HEK293T (cell line): ENCODE measurements at regions not wholly inside any gene's neighbourhood (a gene's known extent, or its start where the extent isn't known, plus 50 kb on each side); places are given as distances from the start of the nearest gene placed in this dataset.

Source experiments
- CTCF ChIA-PET: fragments of 350-600 bp; formaldehyde crosslinking; extraction: SDS; loops from one replicate; lab custom pipeline; 2021; ENCODE audit warnings: antibody characterized with exemption, inconsistent platforms; lab: Yijun Ruan, JAX
- POLR2A ChIA-PET: fragments of 350-600 bp; formaldehyde crosslinking; extraction: SDS; loops from one replicate; lab custom pipeline; 2020; ENCODE audit warnings: antibody characterized with exemption, inconsistent platforms; lab: Yijun Ruan, JAX
- DNase-seq: peaks from one replicate; pipeline ENCODE4 v3.0.0; 2012; ENCODE audit warnings: mixed read lengths; ENCODE audit errors: extremely low spot score
- ARNT ChIP-seq: fragments of 450-650 bp; IDR thresholded peaks from 2 replicates; pipeline ENCODE4 v1.6.1; 2017; ENCODE audit warnings: mild to moderate bottlenecking
- BHLHE40 ChIP-seq: fragments of 450-650 bp; IDR thresholded peaks from 2 replicates; pipeline ENCODE4 v1.6.1; 2016; ENCODE audit warnings: mild to moderate bottlenecking, moderate library complexity, borderline replicate concordance
- CTBP1 ChIP-seq: fragments of 450-650 bp; IDR thresholded peaks from 2 replicates; pipeline ENCODE4 v1.6.1; 2016; ENCODE audit warnings: borderline replicate concordance
- ELF4 ChIP-seq: fragments of 450-650 bp; IDR thresholded peaks from 2 replicates; pipeline ENCODE4 v1.6.1; 2017; ENCODE audit warnings: antibody characterized with exemption
- FOXA1 ChIP-seq: fragments of 450-650 bp; IDR thresholded peaks from 2 replicates; pipeline ENCODE4 v1.6.1; 2016; ENCODE audit warnings: mild to moderate bottlenecking
- FOXK2 ChIP-seq: fragments of 450-650 bp; IDR thresholded peaks from 2 replicates; pipeline ENCODE4 v1.6.1; 2016; ENCODE audit warnings: mild to moderate bottlenecking
- FOXM1 ChIP-seq: fragments of 450-650 bp; IDR thresholded peaks from 2 replicates; pipeline ENCODE4 v1.6.1; 2017; ENCODE audit warnings: mild to moderate bottlenecking, borderline replicate concordance
- HDGF ChIP-seq: fragments of 450-650 bp; IDR thresholded peaks from 2 replicates; pipeline ENCODE4 v1.6.1; 2017; ENCODE audit warnings: antibody characterized with exemption, borderline replicate concordance
- L3MBTL2 ChIP-seq: fragments of 450-650 bp; conservative IDR thresholded peaks from 2 replicates; pipeline ENCODE4 v1.6.1; 2016; ENCODE audit warnings: mild to moderate bottlenecking
- LEF1 ChIP-seq: fragments of 450-650 bp; IDR thresholded peaks from 2 replicates; pipeline ENCODE4 v1.6.1; 2017; ENCODE audit warnings: mild to moderate bottlenecking, borderline replicate concordance
- NFRKB ChIP-seq: fragments of 450-650 bp; IDR thresholded peaks from 2 replicates; pipeline ENCODE4 v1.6.1; 2016; ENCODE audit warnings: mild to moderate bottlenecking, moderate library complexity
- SP1 ChIP-seq: fragments of 450-650 bp; IDR thresholded peaks from 2 replicates; pipeline ENCODE4 v1.6.1; 2017
- SUZ12 ChIP-seq: fragments of 450-650 bp; IDR thresholded peaks from 2 replicates; pipeline ENCODE4 v1.6.1; 2016; ENCODE audit warnings: mild to moderate bottlenecking
- TARDBP ChIP-seq: fragments of 450-650 bp; IDR thresholded peaks from 2 replicates; pipeline ENCODE4 v1.6.1; 2016
- ZNF384 ChIP-seq: fragments of 450-650 bp; IDR thresholded peaks from 2 replicates; pipeline ENCODE4 v1.6.1; 2016
- TF ChIP-seq, protein P1 (sequence below): fragments of 450-650 bp; IDR thresholded peaks from 2 replicates; pipeline ENCODE4 v1.6.1; 2016

DNA sequence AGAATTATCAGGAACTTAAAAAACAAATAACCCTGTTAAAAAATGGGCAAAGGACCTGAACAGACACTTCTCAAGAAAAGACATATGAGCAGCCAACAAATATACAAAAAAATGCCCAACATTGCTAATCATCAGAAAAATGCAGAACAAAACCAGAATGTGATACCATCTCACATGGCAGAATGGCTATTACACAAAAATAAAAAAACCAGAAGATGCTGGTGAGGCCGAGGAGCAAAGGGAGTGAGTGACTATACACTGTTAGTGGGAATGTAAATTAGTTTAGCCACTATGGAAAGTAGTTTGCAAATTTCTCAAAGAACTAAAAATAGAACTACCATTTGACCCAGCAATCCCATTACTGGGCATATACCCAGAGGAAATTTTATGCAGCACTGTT lies 95.8 kb upstream of the DSEL start:
- no peak for DNase-seq
- ChIA-PET POLR2A (no interaction called here), CTCF (no interaction called here)
- no peak for TF ChIP-seq ELF4
- TF ChIP-seq SP1, result no peak
- no peak for TF ChIP-seq SUZ12

DNA sequence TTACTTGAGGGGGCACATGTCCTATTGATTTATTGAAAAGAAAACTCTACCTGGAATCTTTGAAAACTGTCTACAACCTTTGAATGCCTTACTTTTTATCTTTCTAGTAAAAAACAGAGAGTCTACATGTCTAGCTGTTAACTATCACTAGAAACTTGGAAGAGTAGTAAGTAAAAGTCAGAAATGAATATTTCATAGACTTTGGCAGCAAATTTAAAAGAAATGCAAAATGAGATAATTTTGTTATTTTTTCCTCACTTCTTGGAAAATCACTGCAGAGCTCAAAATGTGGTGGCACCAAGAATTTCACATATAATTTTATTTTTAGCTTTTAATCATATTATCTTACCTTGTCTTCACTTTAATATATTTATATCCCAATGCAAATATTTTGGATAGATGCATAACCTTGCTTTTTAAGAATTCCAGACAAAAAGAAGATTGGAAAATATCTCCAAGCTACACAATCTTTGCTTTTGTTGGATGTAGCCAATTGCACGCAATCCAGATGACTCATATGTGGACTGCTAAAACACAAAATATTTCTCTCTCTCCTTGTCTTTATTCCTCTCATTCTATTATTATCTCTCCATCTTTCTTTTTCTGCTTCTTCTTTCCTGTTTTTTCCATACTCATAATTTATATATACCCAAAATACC lies 92.2 kb upstream of the DSEL start:
- ChIA-PET POLR2A (no interaction called here), CTCF (no interaction called here)
- DNase-seq, result no peak
- TF ChIP-seq CTBP1 (no peak), HDGF (no peak), LEF1 (no peak), FOXM1 (no peak), TARDBP (no peak), SUZ12 (no peak), SP1 (no peak), ZNF384 (no peak), ELF4 (no peak), FOXK2 (no peak), NFRKB (no peak)
- TF ChIP-seq, protein P1, sequence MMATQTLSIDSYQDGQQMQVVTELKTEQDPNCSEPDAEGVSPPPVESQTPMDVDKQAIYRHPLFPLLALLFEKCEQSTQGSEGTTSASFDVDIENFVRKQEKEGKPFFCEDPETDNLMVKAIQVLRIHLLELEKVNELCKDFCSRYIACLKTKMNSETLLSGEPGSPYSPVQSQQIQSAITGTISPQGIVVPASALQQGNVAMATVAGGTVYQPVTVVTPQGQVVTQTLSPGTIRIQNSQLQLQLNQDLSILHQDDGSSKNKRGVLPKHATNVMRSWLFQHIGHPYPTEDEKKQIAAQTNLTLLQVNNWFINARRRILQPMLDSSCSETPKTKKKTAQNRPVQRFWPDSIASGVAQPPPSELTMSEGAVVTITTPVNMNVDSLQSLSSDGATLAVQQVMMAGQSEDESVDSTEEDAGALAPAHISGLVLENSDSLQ, result no peak

DNA sequence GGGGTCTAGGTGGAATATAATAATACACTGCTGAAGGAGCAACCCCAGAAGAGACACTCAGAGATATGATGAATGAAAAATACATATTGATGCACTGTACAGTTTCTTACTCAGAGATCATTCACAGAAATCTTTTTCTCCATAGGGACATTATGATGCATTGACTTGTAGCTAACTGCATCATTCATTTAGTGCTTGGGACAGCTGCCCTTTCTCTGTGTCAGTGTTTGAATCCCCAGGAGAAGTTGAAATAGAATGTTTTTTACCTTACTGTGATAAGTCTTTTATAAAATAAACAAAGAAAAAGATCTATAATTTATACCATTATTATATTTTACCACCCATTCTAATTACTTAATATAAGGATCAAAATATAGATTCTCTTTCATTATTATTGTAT lies 91.7 kb upstream of the DSEL start:
- POLR2A ChIA-PET, result no interaction called here
- TF ChIP-seq SP1 (no peak), ZNF384 (no peak), BHLHE40 (no peak), FOXM1 (no peak), SUZ12 (no peak), FOXA1 (no peak), CTBP1 (no peak), HDGF (no peak), NFRKB (no peak), L3MBTL2 (no peak), FOXK2 (no peak), ELF4 (no peak), LEF1 (no peak)
- TF ChIP-seq, protein P1, result no peak
- CTCF ChIA-PET, result no interaction called here
- DNase-seq, result no peak

DNA sequence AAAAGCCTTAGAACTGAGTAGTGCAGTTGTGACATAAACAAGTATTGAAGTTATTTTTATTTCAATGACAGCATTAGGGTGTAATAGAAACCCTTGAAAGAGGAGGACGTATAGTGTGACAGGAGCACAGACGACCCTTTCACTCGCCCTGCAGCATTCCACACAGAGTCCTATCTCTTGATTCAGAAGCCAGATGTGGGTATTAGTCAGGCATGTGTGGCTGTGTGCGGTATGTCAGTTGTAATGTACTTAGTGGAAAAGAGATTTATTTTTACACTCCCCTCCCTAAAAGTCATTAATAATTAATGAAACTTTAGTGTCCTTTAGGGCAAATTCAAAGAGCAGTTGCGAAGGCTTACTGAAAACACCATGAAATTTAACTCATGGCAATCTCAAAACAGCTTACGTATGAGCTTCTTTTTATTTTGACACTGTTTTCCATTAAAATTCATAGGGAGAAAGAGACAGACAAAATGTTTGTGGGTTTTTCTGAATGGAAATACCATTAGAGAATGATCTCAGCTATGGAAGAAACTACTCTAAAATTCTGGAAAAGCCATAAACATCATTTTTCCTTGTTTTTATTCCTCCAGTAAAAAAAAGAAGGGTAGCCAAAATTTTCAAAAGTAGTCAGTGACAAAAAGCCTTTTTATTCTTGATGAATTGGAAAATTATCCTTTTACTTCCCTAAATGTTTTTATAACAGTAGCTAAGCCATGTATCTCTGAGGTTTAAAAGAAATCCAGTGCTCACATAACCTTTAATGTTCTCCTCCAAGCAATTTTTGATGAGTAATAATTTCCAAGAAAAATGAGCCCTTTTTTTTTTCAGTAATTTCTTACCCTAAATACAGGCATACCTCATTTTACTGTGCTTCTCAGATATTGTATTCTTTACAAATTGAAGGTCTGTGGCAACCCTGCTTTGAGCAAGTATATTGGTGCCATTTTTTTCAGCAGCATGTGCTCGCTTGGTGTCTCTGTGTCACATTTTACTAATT lies 84.0 kb upstream of the DSEL start:
- no peak for DNase-seq
- CTCF ChIA-PET, result no interaction called here
- no peak for TF ChIP-seq SUZ12
- TF ChIP-seq TARDBP, result no peak
- TF ChIP-seq HDGF, result no peak
- no peak for TF ChIP-seq BHLHE40
- POLR2A ChIA-PET, result no interaction called here

DNA sequence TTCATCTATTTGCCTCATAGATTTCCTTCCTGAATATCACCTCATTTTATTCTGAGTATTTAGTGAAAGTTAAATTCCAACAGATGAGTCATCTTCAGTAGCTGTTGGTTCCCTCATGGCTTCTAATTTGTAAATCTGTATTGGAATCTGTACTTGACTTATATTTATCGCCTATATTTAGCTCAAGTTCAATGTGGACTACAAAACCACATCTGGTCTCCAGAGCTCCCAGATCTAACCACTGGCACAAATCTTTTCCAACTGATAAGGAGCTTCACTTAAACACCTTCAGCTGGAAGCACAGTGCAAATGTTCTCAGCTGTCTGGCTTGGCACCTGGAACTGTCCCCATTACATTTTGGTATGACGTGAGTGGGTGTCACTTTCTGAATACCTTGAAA lies 82.8 kb upstream of the DSEL start:
- ChIA-PET CTCF (no interaction called here), POLR2A (no interaction called here)
- no peak for DNase-seq
- TF ChIP-seq HDGF, result no peak
- no peak for TF ChIP-seq NFRKB
- TF ChIP-seq ARNT, result no peak
- no peak for TF ChIP-seq ZNF384
- no peak for TF ChIP-seq SUZ12
- no peak for TF ChIP-seq FOXK2
- TF ChIP-seq L3MBTL2, result no peak
- no peak for TF ChIP-seq FOXM1
- no peak for TF ChIP-seq TARDBP
- no peak for TF ChIP-seq ELF4
- no peak for TF ChIP-seq SP1
- no peak for TF ChIP-seq LEF1

DNA sequence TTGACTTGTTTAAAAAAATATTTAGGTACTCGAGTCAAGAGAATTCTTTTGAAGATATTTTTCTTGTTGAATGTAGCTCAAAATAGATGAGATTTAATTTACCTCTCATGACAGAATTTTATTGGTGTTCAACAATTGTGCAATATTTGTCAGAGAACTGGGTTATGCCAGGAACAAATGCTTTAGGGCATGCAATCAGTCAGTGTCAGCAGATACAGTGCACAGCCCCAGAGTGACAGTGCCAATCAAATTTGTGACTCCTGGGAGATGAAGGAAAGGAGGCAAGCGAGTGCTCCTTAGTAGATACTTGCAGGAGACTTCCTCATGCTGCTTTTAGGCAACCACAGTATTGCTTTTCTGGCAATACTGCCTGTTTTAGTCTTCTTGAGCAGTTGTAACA lies 81.2 kb upstream of the DSEL start:
- TF ChIP-seq, protein P1, result no peak
- no peak for TF ChIP-seq ZNF384
- no peak for TF ChIP-seq SP1
- no peak for TF ChIP-seq ARNT
- TF ChIP-seq BHLHE40, result no peak
- no peak for TF ChIP-seq NFRKB
- TF ChIP-seq CTBP1, result no peak
- no peak for TF ChIP-seq SUZ12
- no peak for TF ChIP-seq FOXA1
- TF ChIP-seq FOXM1, result no peak
- TF ChIP-seq LEF1, result no peak
- no peak for TF ChIP-seq FOXK2
- no peak for TF ChIP-seq ELF4
- TF ChIP-seq HDGF, result no peak
- no peak for TF ChIP-seq L3MBTL2
- no peak for TF ChIP-seq TARDBP
- POLR2A ChIA-PET, result no interaction called here
- CTCF ChIA-PET, result no interaction called here
- DNase-seq, result no peak
